ENCODE measurements at regions not wholly inside any gene's neighbourhood (a gene's known extent, or its start where the extent isn't known, plus 50 kb on each side); places are given as distances from the start of the nearest gene placed in this dataset.

GRCh38 chr2:226325526-226325925, 474.1 kb downstream of the IRS1 start:
- no peaks in the 10 kb centered on the region for H3K36me3 ChIP-seq
- DNase-seq: no peak
- no peaks in the 10 kb centered on the region for H3K27me3 ChIP-seq (ENCODE audit: insufficient read depth, low read depth, severe bottlenecking)
- H3K9me3 ChIP-seq (ENCODE audit: severe bottlenecking): no peaks in the 10 kb centered on the region
- TF ChIP-seq CTCF (IDR thresholded peaks at IDR 0.05; ENCODE audit: low read depth, low read length): no peak
- no peak overlapping the region for H3K27ac ChIP-seq
- H3K4me3 ChIP-seq (ENCODE audit: low read depth, low read length): no peak overlapping the region

- no peaks in the 10 kb centered on the region for H3K9me3 ChIP-seq (ENCODE audit: severe bottlenecking)
- no peaks in the 10 kb centered on the region for H3K36me3 ChIP-seq
- no peak overlapping the region for H3K27ac ChIP-seq
- no peaks in the 10 kb centered on the region for H3K27me3 ChIP-seq (ENCODE audit: insufficient read depth, low read depth, severe bottlenecking)
- no peak for DNase-seq
- no peak overlapping the region for H3K4me3 ChIP-seq (ENCODE audit: low read depth, low read length)
- TF ChIP-seq CTCF (IDR thresholded peaks at IDR 0.05; ENCODE audit: low read depth, low read length): no peak
These were observed 479.3 kb downstream of the IRS1 start for GRCh38 chr2:226320076-226320948.

- Histone ChIP-seq H3K9me3 (ENCODE audit: severe bottlenecking) (no peaks in the 10 kb centered on the region), H3K36me3 (no peaks in the 10 kb centered on the region), H3K4me3 (ENCODE audit: low read depth, low read length) (no peak overlapping the region), H3K27me3 (ENCODE audit: insufficient read depth, low read depth, severe bottlenecking) (no peaks in the 10 kb centered on the region), H3K27ac (no peak overlapping the region)
- no peak for TF ChIP-seq CTCF (IDR thresholded peaks at IDR 0.05; ENCODE audit: low read depth, low read length)
- DNase-seq: no peak
These were observed 481.6 kb downstream of the IRS1 start for GRCh38 chr2:226317970-226318369.

- no peak for DNase-seq
- no peak overlapping the region for H3K4me3 ChIP-seq (ENCODE audit: low read depth, low read length)
- no peaks in the 10 kb centered on the region for H3K27me3 ChIP-seq (ENCODE audit: insufficient read depth, low read depth, severe bottlenecking)
- no peak overlapping the region for H3K27ac ChIP-seq
- TF ChIP-seq CTCF (IDR thresholded peaks at IDR 0.05; ENCODE audit: low read depth, low read length): no peak
- no peaks in the 10 kb centered on the region for H3K9me3 ChIP-seq (ENCODE audit: severe bottlenecking)
- H3K36me3 ChIP-seq: no peaks in the 10 kb centered on the region
These were observed 486.6 kb downstream of the IRS1 start for GRCh38 chr2:226313060-226313459.

GRCh38 chr2:226312155-226312554, 487.5 kb downstream of the IRS1 start:
- no peak for DNase-seq
- Histone ChIP-seq H3K4me3 (ENCODE audit: low read depth, low read length) (no peak overlapping the region), H3K36me3 (no peaks in the 10 kb centered on the region), H3K27ac (no peak overlapping the region), H3K27me3 (ENCODE audit: insufficient read depth, low read depth, severe bottlenecking) (no peaks in the 10 kb centered on the region), H3K9me3 (ENCODE audit: severe bottlenecking) (no peaks in the 10 kb centered on the region)
- TF ChIP-seq CTCF (IDR thresholded peaks at IDR 0.05; ENCODE audit: low read depth, low read length): no peak

GRCh38 chr2:226310146-226310545, 489.5 kb downstream of the IRS1 start:
- Histone ChIP-seq H3K27me3 (ENCODE audit: insufficient read depth, low read depth, severe bottlenecking) (no peaks in the 10 kb centered on the region), H3K9me3 (ENCODE audit: severe bottlenecking) (no peaks in the 10 kb centered on the region), H3K27ac (no peak overlapping the region), H3K4me3 (ENCODE audit: low read depth, low read length) (no peak overlapping the region), H3K36me3 (no peaks in the 10 kb centered on the region)
- no peak for TF ChIP-seq CTCF (IDR thresholded peaks at IDR 0.05; ENCODE audit: low read depth, low read length)
- no peak for DNase-seq

Data from WERI-Rb-1 (cell line).